GM23248 (cell line): ENCODE measurements at regions not wholly inside any gene's neighbourhood (a gene's known extent, or its start where the extent isn't known, plus 50 kb on each side); places are given as distances from the start of the nearest gene placed in this dataset.

Experiments used
- EZH2 ChIP-seq: fragments of 200-600 bp; sonication (generic); IDR thresholded peaks from 2 replicates; pipeline ENCODE4 v1.6.1; 2018; ENCODE audit warnings: antibody characterized with exemption, mild to moderate bottlenecking; ENCODE audit not compliant: insufficient read depth, poor library complexity, severe bottlenecking
- EZH2phosphoT487 ChIP-seq: fragments of 200-600 bp; sonication (generic); IDR thresholded peaks from 2 replicates; pipeline ENCODE4 v1.6.1; 2018; ENCODE audit warnings: antibody characterized with exemption, moderate library complexity, mild to moderate bottlenecking, low read depth; ENCODE audit not compliant: insufficient read depth

DNA sequence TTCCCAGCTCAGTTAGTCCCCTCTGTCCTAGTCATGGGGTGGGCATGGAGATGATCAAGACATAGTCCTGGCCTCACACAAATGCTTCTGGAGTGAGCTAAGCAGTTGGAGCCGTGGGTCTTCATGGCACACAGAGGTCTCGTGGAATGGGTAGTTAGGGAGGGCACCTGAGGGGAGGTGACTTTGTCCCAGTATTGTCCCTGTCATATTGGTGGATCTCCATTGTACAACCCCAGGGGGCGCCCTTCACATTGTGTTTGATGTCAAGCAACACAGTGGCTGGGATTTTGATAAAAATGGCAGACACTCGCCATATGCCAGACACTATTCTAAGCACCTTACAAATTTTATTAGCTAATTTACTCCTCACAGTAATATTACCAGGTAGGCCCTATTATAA lies 175.4 kb upstream of the LHX5 start:
- TF ChIP-seq EZH2phosphoT487, result no peak
- TF ChIP-seq EZH2, result no peak
